Neural progenitor cell (in vitro differentiated cells): ENCODE measurements at regions not wholly inside any gene's neighbourhood (a gene's known extent, or its start where the extent isn't known, plus 50 kb on each side); places are given as distances from the start of the nearest gene placed in this dataset.

ENCODE experiments used
- DNase-seq: peaks from one replicate; pipeline ENCODE4 v3.0.0-alpha.2; 2016; ENCODE audit warnings: low spot score
- H2AFZ ChIP-seq: fragments of 200-600 bp; sonication (generic); replicated peaks from 2 replicates; pipeline ENCODE4 v1.6.1; 2016; ENCODE audit warnings: antibody characterized with exemption
- H3F3A ChIP-seq: fragments of 200-600 bp; sonication (generic); 2 replicates; pipeline ENCODE4 v1.6.1; 2016; ENCODE audit warnings: antibody characterized with exemption, low read depth
- H3K27ac ChIP-seq: fragments of 200-600 bp; sonication (generic); 2 replicates; pipeline ENCODE4 v1.5.1; 2016; ENCODE audit warnings: mild to moderate bottlenecking
- H3K27me3 ChIP-seq: fragments of 200-600 bp; sonication (generic); 2 replicates; pipeline ENCODE4 v1.6.1; 2016; ENCODE audit warnings: mild to moderate bottlenecking, moderate library complexity
- H3K36me3 ChIP-seq: fragments of 200-600 bp; sonication (generic); 2 replicates; pipeline ENCODE4 v1.5.1; 2016
- H3K4me1 ChIP-seq: fragments of 200-600 bp; sonication (generic); 2 replicates; pipeline ENCODE4 v1.6.1; 2016; ENCODE audit warnings: mixed run types
- H3K4me2 ChIP-seq: fragments of 200-600 bp; sonication (generic); 2 replicates; pipeline ENCODE4 v1.6.1; 2016
- H3K4me3 ChIP-seq: fragments of 200-600 bp; sonication (generic); 2 replicates; pipeline ENCODE4 v1.5.1; 2016
- H3K79me2 ChIP-seq: fragments of 200-600 bp; sonication (generic); 2 replicates; pipeline ENCODE4 v1.6.1; 2016; ENCODE audit warnings: low read depth
- H3K9ac ChIP-seq: fragments of 200-600 bp; sonication (generic); 2 replicates; pipeline ENCODE4 v1.6.1; 2016
- H3K9me3 ChIP-seq: fragments of 200-600 bp; sonication (generic); 2 replicates; pipeline ENCODE4 v1.5.1; 2016; ENCODE audit warnings: low read depth
- H4K20me1 ChIP-seq: fragments of 200-600 bp; sonication (generic); 2 replicates; pipeline ENCODE4 v1.6.1; 2016; ENCODE audit warnings: low read depth
- H3K27ac Mint-ChIP-seq: 3 replicates; pipeline ENCODE4 v1.8.0; 2021; ENCODE audit warnings: mixed read lengths
- H3K27me3 Mint-ChIP-seq: 2 replicates; pipeline ENCODE4 v1.8.0; 2022; ENCODE audit warnings: low read depth, mild to moderate bottlenecking, inconsistent platforms, moderate library complexity, mixed read lengths; ENCODE audit not compliant: insufficient read depth
- H3K36me3 Mint-ChIP-seq: 3 replicates; pipeline ENCODE4 v1.8.0; 2021; ENCODE audit warnings: mixed read lengths
- H3K4me1 Mint-ChIP-seq: 3 replicates; pipeline ENCODE4 v1.8.0; 2021; ENCODE audit warnings: mixed read lengths
- H3K4me3 Mint-ChIP-seq: 3 replicates; pipeline ENCODE4 v1.8.0; 2021; ENCODE audit warnings: mild to moderate bottlenecking, moderate library complexity, mixed read lengths
- H3K9me3 Mint-ChIP-seq: 3 replicates; pipeline ENCODE4 v1.8.0; 2020; ENCODE audit warnings: mixed read lengths
- EZH2 ChIP-seq: fragments of 200-600 bp; sonication (generic); IDR thresholded peaks from 2 replicates; pipeline ENCODE4 v1.6.1; 2017; ENCODE audit warnings: antibody characterized with exemption, mild to moderate bottlenecking, moderate library complexity
- EZH2phosphoT487 ChIP-seq: fragments of 200-600 bp; sonication (generic); IDR thresholded peaks from 2 replicates; pipeline ENCODE4 v1.6.1; 2017; ENCODE audit warnings: antibody characterized with exemption
- TF ChIP-seq, protein P1 (sequence below): fragments of 200-600 bp; sonication (generic); IDR thresholded peaks from 2 replicates; pipeline ENCODE4 v1.5.1; 2017; ENCODE audit warnings: antibody characterized with exemption, mild to moderate bottlenecking

DNA sequence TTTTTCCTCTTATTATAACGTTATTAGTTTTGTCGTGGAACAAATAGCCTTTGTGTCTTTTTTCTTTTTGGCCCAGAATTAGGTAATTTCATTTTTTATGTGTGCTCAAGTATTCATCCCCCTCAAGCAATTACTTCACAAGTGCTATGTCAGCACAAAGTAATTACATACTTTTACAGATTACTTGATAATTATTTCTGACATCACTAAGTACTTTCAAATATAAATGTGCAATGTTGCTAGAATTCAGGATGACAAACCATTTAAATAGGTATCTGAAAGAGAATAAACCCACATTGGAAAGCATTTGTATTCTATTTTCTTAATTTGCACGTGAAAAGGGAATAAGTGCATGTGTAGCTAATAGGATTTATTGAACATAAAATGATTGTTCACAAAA lies 238.2 kb downstream of the CDH7 start:
- Histone ChIP-seq H3K79me2 (no peaks in the 10 kb centered on the region), H3K9me3 (no peaks in the 10 kb centered on the region), H3F3A (no peaks in the 10 kb centered on the region), H3K4me3 (no peak overlapping the region), H2AFZ (no peak overlapping the region), H3K27ac (no peak overlapping the region), H3K4me2 (no peak overlapping the region), H3K36me3 (no peaks in the 10 kb centered on the region), H4K20me1 (no peaks in the 10 kb centered on the region), H3K27me3 (no peaks in the 10 kb centered on the region), H3K4me1 (no peaks in the 10 kb centered on the region), H3K9ac (no peak overlapping the region)
- Mint-ChIP-seq H3K27ac (no peak overlapping the region), H3K9me3 (no peaks in the 10 kb centered on the region), H3K27me3 (no peaks in the 10 kb centered on the region), H3K4me3 (no peak overlapping the region), H3K4me1 (peaks cover 9% of the 10 kb centered on the region), H3K36me3 (no peaks in the 10 kb centered on the region)
- DNase-seq: no peak
- TF ChIP-seq EZH2phosphoT487 (no peak), EZH2 (no peak)
- TF ChIP-seq, protein P1, sequence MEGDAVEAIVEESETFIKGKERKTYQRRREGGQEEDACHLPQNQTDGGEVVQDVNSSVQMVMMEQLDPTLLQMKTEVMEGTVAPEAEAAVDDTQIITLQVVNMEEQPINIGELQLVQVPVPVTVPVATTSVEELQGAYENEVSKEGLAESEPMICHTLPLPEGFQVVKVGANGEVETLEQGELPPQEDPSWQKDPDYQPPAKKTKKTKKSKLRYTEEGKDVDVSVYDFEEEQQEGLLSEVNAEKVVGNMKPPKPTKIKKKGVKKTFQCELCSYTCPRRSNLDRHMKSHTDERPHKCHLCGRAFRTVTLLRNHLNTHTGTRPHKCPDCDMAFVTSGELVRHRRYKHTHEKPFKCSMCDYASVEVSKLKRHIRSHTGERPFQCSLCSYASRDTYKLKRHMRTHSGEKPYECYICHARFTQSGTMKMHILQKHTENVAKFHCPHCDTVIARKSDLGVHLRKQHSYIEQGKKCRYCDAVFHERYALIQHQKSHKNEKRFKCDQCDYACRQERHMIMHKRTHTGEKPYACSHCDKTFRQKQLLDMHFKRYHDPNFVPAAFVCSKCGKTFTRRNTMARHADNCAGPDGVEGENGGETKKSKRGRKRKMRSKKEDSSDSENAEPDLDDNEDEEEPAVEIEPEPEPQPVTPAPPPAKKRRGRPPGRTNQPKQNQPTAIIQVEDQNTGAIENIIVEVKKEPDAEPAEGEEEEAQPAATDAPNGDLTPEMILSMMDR: no peak

DNA sequence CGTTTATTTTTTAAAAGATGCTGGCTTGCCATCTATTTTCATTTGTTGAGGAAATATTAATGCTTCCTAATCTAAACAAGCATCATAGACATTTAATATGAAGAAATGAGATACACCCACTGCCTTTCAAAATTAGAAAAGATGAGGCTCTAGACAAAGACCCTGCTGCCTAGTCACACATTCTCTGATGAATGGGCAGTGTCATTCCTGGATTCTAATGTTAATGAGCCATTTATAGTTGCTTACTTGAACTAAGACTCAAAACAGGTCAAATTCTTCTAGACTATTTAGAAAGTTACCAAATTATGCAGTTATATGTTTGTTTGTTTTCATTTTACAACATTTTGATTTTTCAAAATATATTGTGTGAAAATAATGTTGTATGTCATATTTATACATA lies 237.6 kb downstream of the CDH7 start:
- no peaks in the 10 kb centered on the region for H4K20me1 ChIP-seq
- TF ChIP-seq EZH2 (no peak), EZH2phosphoT487 (no peak)
- TF ChIP-seq, protein P1: no peak
- Mint-ChIP-seq H3K36me3 (no peaks in the 10 kb centered on the region), H3K27ac (peak overlapping the region; percentile 42), H3K27me3 (no peaks in the 10 kb centered on the region), H3K4me3 (no peak overlapping the region), H3K4me1 (peaks cover 9% of the 10 kb centered on the region), H3K9me3 (no peaks in the 10 kb centered on the region)
- no peaks in the 10 kb centered on the region for H3K36me3 ChIP-seq
- no peaks in the 10 kb centered on the region for H3F3A ChIP-seq
- H3K27me3 ChIP-seq: no peaks in the 10 kb centered on the region
- H3K79me2 ChIP-seq: no peaks in the 10 kb centered on the region
- H3K9ac ChIP-seq: no peak overlapping the region
- H3K4me2 ChIP-seq: no peak overlapping the region
- DNase-seq: no peak
- H3K9me3 ChIP-seq: no peaks in the 10 kb centered on the region
- H2AFZ ChIP-seq: no peak overlapping the region
- H3K4me3 ChIP-seq: no peak overlapping the region
- no peak overlapping the region for H3K27ac ChIP-seq
- no peaks in the 10 kb centered on the region for H3K4me1 ChIP-seq

DNA sequence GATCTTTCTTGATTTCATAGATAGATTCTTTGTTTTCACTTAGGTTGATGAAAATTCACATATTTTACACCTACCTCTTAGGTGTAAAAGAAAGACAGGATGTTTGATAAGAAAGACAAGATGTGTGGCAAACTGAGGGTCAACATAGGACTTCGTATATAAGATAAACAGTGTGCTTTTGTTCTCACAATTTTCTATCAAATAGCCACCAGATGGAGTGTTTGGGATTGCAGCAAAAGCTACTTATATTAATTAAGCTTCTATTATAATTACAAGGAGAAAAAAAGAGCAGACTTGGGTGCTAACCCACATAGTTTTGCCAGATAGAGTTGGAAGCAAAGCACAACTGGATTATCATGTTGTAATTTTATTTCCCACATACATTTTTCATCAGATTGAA lies 232.9 kb downstream of the CDH7 start:
- Histone ChIP-seq H4K20me1 (no peaks in the 10 kb centered on the region), H3K4me3 (no peak overlapping the region), H3K9ac (no peak overlapping the region), H3K36me3 (no peaks in the 10 kb centered on the region), H3K79me2 (no peaks in the 10 kb centered on the region), H3K4me1 (no peaks in the 10 kb centered on the region), H3K9me3 (no peaks in the 10 kb centered on the region), H3K27me3 (no peaks in the 10 kb centered on the region), H3K27ac (no peak overlapping the region), H3K4me2 (no peak overlapping the region), H2AFZ (no peak overlapping the region), H3F3A (no peaks in the 10 kb centered on the region)
- H3K4me1 Mint-ChIP-seq: peaks cover 5% of the 10 kb centered on the region
- no peak overlapping the region for H3K27ac Mint-ChIP-seq
- peaks cover 3% of the 10 kb centered on the region for H3K9me3 Mint-ChIP-seq
- no peak overlapping the region for H3K4me3 Mint-ChIP-seq
- TF ChIP-seq EZH2phosphoT487: no peak
- TF ChIP-seq EZH2: no peak
- TF ChIP-seq, protein P1: peak; percentile 15
- H3K27me3 Mint-ChIP-seq: no peaks in the 10 kb centered on the region
- no peaks in the 10 kb centered on the region for H3K36me3 Mint-ChIP-seq
- DNase-seq: peak; percentile 6
